GM12891 (cell line): ENCODE measurements at regions not wholly inside any gene's neighbourhood (a gene's known extent, or its start where the extent isn't known, plus 50 kb on each side); places are given as distances from the start of the nearest gene placed in this dataset.

Source experiments
- POLR2A ChIP-seq: IDR thresholded peaks from 2 replicates; pipeline ENCODE4 v1.6.1; 2011; ENCODE audit warnings: low read depth, low read length, control low read depth
- POLR2AphosphoS5 ChIP-seq: IDR thresholded peaks from 2 replicates; pipeline ENCODE4 v1.6.1; 2011; ENCODE audit warnings: low read depth, low read length, control low read depth
- POU2F2 ChIP-seq: IDR thresholded peaks from 2 replicates; pipeline ENCODE4 v1.6.1; 2011; ENCODE audit warnings: low read depth, mild to moderate bottlenecking, control low read depth, low read length, moderate library complexity
- TAF1 ChIP-seq: IDR thresholded peaks from 2 replicates; pipeline ENCODE4 v1.6.1; 2011; ENCODE audit warnings: low read depth, low read length, control low read depth

- TF ChIP-seq POLR2A (no peak), POLR2AphosphoS5 (no peak), TAF1 (no peak), POU2F2 (no peak)
Measured at GRCh38 chr1:83725735-83726360, 273.1 kb downstream of the TTLL7 start.
